ENCODE measurements at regions not wholly inside any gene's neighbourhood (a gene's known extent, or its start where the extent isn't known, plus 50 kb on each side); places are given as distances from the start of the nearest gene placed in this dataset.

DNA sequence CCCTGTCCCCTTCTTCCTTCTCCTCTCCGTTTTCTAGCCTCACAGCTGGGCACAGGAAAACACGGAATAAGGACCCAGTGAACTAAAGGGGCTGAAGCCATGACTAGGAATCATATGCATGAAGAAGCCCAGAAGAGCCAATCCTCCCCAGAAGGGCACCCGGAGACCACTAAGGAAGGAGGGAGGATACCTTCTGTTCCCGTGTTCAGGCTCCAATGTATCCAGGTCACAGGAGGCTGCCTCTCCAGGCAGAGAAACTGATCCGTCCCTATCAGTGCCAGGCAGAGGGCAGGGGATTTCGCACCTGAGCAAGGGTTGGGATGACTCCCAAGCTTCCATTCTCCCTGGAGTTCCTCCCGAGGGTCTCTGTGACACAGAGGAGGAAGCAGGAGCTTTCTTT lies 246.6 kb downstream of the SNX10 start:
- TF ChIP-seq POLR2A (IDR thresholded peaks at IDR 0.05; ENCODE audit: low read depth, low read length), result no peak
- TF ChIP-seq POLR2AphosphoS5 (IDR thresholded peaks at IDR 0.05; ENCODE audit: low read depth, low read length), result no peak

Measured in GM12892 (cell line).